Vagina (tissue), 2 donors: ENCODE measurements at regions not wholly inside any gene's neighbourhood (a gene's known extent, or its start where the extent isn't known, plus 50 kb on each side); places are given as distances from the start of the nearest gene placed in this dataset.

Experiments used
- DNase-seq, 2 donors: peaks; one replicate each; pipeline ENCODE4 v3.0.0-alpha.2; 2017; ENCODE audit errors: extremely low spot score in 2 of 2
- H3K27ac ChIP-seq: fragments of 200-600 bp; sonication (generic); one replicate; pipeline ENCODE4 v1.5.1; 2019
- H3K27me3 ChIP-seq: fragments of 200-600 bp; sonication (generic); one replicate; pipeline ENCODE4 v1.5.1; 2019
- H3K36me3 ChIP-seq, 2 donors: fragments of 200-600 bp; sonication (generic); one replicate each; pipeline ENCODE4 v1.5.1; 2017 to 2019
- H3K4me1 ChIP-seq: fragments of 200-600 bp; sonication (generic); one replicate; pipeline ENCODE4 v1.5.1; 2019
- H3K4me3 ChIP-seq, 2 donors: fragments of 200-600 bp; sonication (generic); 1 replicate in 1 of 2; 2 replicates in 1 of 2; pipeline ENCODE4 v1.5.1; 2016 to 2019
- H3K9me3 ChIP-seq: fragments of 200-600 bp; sonication (generic); one replicate; pipeline ENCODE4 v1.5.1; 2019
- POLR2A ChIP-seq, 2 donors: fragments of 450-650 bp; IDR thresholded peaks; one replicate each; pipeline ENCODE4 v1.6.1; 2017; ENCODE audit warnings: antibody characterized with exemption in 2 of 2, mild to moderate bottlenecking in 2 of 2, moderate library complexity in 2 of 2
- POLR2AphosphoS5 ChIP-seq, 2 donors: sonication (generic); formaldehyde crosslinking; IDR thresholded peaks; one replicate each; pipeline ENCODE4 v1.9.0; 2017; ENCODE audit warnings: antibody characterized with exemption in 2 of 2, mild to moderate bottlenecking in 2 of 2, low read depth in 1 of 2; ENCODE audit not compliant: insufficient read depth in 1 of 2
- intact Hi-C: fragments of 100-400 bp; cut with DNase I; formaldehyde crosslinking; loops from one replicate; pipeline ENCODE4 v1.15.1; 2023
- TF ChIP-seq, protein P1 (sequence below), 3 experiments: fragments of 450-650 bp in 2 of 3; fragments of 200-600 bp in 1 of 3; sonication (generic) in 1 of 3; IDR thresholded peaks; one replicate each; pipeline ENCODE4 v1.5.1; 2017 to 2019; ENCODE audit warnings: antibody characterized with exemption in 3 of 3, mild to moderate bottlenecking in 2 of 3, moderate library complexity in 2 of 3

GRCh38 chr18:54690198-54690597 is 99.2 kb downstream of the DYNAP start:
- Histone ChIP-seq H3K4me3 (no peak overlapping the region), H3K9me3 (no peaks in the 10 kb centered on the region), H3K27ac (no peak overlapping the region), H3K27me3 (no peaks in the 10 kb centered on the region), H3K4me1 (no peaks in the 10 kb centered on the region), H3K36me3 (no peaks in the 10 kb centered on the region)
- TF ChIP-seq, protein P1, sequence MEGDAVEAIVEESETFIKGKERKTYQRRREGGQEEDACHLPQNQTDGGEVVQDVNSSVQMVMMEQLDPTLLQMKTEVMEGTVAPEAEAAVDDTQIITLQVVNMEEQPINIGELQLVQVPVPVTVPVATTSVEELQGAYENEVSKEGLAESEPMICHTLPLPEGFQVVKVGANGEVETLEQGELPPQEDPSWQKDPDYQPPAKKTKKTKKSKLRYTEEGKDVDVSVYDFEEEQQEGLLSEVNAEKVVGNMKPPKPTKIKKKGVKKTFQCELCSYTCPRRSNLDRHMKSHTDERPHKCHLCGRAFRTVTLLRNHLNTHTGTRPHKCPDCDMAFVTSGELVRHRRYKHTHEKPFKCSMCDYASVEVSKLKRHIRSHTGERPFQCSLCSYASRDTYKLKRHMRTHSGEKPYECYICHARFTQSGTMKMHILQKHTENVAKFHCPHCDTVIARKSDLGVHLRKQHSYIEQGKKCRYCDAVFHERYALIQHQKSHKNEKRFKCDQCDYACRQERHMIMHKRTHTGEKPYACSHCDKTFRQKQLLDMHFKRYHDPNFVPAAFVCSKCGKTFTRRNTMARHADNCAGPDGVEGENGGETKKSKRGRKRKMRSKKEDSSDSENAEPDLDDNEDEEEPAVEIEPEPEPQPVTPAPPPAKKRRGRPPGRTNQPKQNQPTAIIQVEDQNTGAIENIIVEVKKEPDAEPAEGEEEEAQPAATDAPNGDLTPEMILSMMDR (IDR thresholded peaks at IDR 0.05): no peak
- TF ChIP-seq POLR2AphosphoS5 (IDR thresholded peaks at IDR 0.05; ENCODE audit: insufficient read depth in 1 of 2, low read depth in 1 of 2): no peak
- TF ChIP-seq POLR2A (IDR thresholded peaks at IDR 0.05): no peak
- no peak for DNase-seq
- intact Hi-C loops: no loop called here

DNA sequence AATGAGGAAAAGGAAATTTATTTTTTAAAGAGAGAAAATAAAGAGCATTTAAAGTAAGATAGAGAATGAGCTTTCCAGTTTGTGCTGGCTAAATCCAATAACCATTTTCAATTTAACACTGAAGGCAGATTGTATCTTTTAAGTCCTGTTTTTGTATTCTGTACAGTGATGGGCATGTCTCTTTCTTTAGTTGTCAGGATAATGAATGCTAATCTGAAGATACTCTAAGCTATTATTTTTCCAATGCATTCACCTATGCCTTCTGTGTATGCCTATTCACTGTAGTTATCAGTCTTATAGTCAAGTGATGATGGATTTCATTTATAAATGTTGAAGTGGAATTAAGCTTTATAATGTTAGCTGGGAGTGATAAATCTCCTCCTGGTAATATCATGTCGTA is 101.4 kb downstream of the DYNAP start:
- intact Hi-C loops: no loop called here
- TF ChIP-seq POLR2A (IDR thresholded peaks at IDR 0.05) (no peak), POLR2AphosphoS5 (IDR thresholded peaks at IDR 0.05; ENCODE audit: insufficient read depth in 1 of 2, low read depth in 1 of 2) (no peak)
- TF ChIP-seq, protein P1 (IDR thresholded peaks at IDR 0.05): no peak
- no peak for DNase-seq
- Histone ChIP-seq H3K4me3 (no peak overlapping the region), H3K9me3 (no peaks in the 10 kb centered on the region), H3K27me3 (no peaks in the 10 kb centered on the region), H3K36me3 (no peaks in the 10 kb centered on the region), H3K27ac (no peak overlapping the region), H3K4me1 (no peaks in the 10 kb centered on the region)

- TF ChIP-seq, protein P1 (IDR thresholded peaks at IDR 0.05): no peak
- TF ChIP-seq POLR2A (IDR thresholded peaks at IDR 0.05) (no peak), POLR2AphosphoS5 (IDR thresholded peaks at IDR 0.05; ENCODE audit: insufficient read depth in 1 of 2, low read depth in 1 of 2) (no peak)
- Histone ChIP-seq H3K27ac (no peak overlapping the region), H3K4me3 (no peak overlapping the region), H3K4me1 (no peaks in the 10 kb centered on the region), H3K9me3 (no peaks in the 10 kb centered on the region), H3K36me3 (no peaks in the 10 kb centered on the region), H3K27me3 (no peaks in the 10 kb centered on the region)
- no peak for DNase-seq
- intact Hi-C loops: no loop called here
Observed at GRCh38 chr18:54696616-54697293, 105.7 kb downstream of the DYNAP start.

GRCh38 chr18:54700580-54700979 is 109.5 kb downstream of the DYNAP start:
- TF ChIP-seq, protein P1 (IDR thresholded peaks at IDR 0.05): no peak
- TF ChIP-seq POLR2A (IDR thresholded peaks at IDR 0.05) (no peak), POLR2AphosphoS5 (IDR thresholded peaks at IDR 0.05; ENCODE audit: insufficient read depth in 1 of 2, low read depth in 1 of 2) (no peak)
- no peaks in the 10 kb centered on the region for H3K36me3 ChIP-seq
- H3K4me3 ChIP-seq: no peak overlapping the region
- intact Hi-C loops: no loop called here
- no peaks in the 10 kb centered on the region for H3K9me3 ChIP-seq
- no peaks in the 10 kb centered on the region for H3K4me1 ChIP-seq
- DNase-seq: no peak
- H3K27ac ChIP-seq: no peak overlapping the region
- H3K27me3 ChIP-seq: no peaks in the 10 kb centered on the region

DNA sequence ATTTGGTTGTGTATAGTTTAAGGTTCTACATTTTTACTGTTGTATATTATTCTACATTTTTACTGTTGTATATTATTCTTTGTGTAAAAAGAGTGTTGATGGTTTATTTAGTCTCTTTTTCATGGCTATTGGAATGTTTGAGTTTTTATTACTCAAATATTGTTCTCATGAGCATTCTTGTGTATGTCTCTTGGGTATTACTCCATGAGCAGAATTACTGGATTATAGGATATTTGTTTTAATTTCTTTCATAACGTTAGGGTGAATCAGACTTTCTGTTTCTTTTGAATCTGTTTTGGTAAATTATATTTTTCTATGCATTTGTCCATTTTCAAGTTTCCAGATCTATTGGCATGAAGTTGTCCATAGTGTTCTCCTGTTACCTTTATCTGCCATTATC is 111.6 kb downstream of the DYNAP start:
- intact Hi-C loops: no loop called here
- TF ChIP-seq POLR2A (IDR thresholded peaks at IDR 0.05): no peak
- TF ChIP-seq POLR2AphosphoS5 (IDR thresholded peaks at IDR 0.05; ENCODE audit: insufficient read depth in 1 of 2, low read depth in 1 of 2): no peak
- TF ChIP-seq, protein P1 (IDR thresholded peaks at IDR 0.05): no peak
- no peaks in the 10 kb centered on the region for H3K4me1 ChIP-seq
- no peaks in the 10 kb centered on the region for H3K27me3 ChIP-seq
- no peaks in the 10 kb centered on the region for H3K9me3 ChIP-seq
- DNase-seq: no peak
- no peaks in the 10 kb centered on the region for H3K36me3 ChIP-seq
- no peak overlapping the region for H3K27ac ChIP-seq
- H3K4me3 ChIP-seq: no peak overlapping the region
